22Rv1 (cell line): ENCODE measurements at regions not wholly inside any gene's neighbourhood (a gene's known extent, or its start where the extent isn't known, plus 50 kb on each side); places are given as distances from the start of the nearest gene placed in this dataset.

Experiments used
- H3K27ac ChIP-seq: fragments of 450-650 bp; 2 replicates; pipeline ENCODE4 v1.5.1; 2017
- ZFX ChIP-seq: fragments of 450-650 bp; IDR thresholded peaks from 2 replicates; pipeline ENCODE4 v1.6.1; 2017; ENCODE audit warnings: antibody characterized with exemption, borderline replicate concordance
- TF ChIP-seq, protein P1 (sequence below): fragments of 450-650 bp; IDR thresholded peaks from 2 replicates; pipeline ENCODE4 v1.5.1; 2017; ENCODE audit warnings: mild to moderate bottlenecking

GRCh38 chr13:73720216-73720840, 413.9 kb downstream of the KLF12 start:
- TF ChIP-seq ZFX, result no peak
- TF ChIP-seq, protein P1, sequence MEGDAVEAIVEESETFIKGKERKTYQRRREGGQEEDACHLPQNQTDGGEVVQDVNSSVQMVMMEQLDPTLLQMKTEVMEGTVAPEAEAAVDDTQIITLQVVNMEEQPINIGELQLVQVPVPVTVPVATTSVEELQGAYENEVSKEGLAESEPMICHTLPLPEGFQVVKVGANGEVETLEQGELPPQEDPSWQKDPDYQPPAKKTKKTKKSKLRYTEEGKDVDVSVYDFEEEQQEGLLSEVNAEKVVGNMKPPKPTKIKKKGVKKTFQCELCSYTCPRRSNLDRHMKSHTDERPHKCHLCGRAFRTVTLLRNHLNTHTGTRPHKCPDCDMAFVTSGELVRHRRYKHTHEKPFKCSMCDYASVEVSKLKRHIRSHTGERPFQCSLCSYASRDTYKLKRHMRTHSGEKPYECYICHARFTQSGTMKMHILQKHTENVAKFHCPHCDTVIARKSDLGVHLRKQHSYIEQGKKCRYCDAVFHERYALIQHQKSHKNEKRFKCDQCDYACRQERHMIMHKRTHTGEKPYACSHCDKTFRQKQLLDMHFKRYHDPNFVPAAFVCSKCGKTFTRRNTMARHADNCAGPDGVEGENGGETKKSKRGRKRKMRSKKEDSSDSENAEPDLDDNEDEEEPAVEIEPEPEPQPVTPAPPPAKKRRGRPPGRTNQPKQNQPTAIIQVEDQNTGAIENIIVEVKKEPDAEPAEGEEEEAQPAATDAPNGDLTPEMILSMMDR, result no peak
- no peak overlapping the region for H3K27ac ChIP-seq

GRCh38 chr13:73718246-73718645, 416.0 kb downstream of the KLF12 start:
- no peak overlapping the region for H3K27ac ChIP-seq
- TF ChIP-seq ZFX, result no peak
- TF ChIP-seq, protein P1, result no peak

DNA sequence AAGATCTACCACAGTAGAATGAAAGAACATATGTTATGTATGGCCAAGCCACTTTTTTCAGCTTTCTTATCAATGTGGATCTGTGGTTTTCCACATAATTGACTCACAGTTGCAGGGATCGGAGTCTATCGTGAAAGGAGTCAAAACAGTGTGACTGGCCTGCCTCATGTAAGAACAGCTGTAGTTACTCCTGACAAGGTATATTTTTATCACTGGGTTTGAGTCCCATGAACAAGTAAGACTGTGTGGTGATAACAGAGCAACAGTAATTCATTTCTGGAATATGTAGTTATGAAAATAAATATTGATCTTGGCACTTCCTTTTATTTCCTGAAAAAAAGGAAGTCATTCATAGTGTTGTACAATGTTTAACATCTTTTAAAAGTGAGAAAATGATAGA, 416.6 kb downstream of the KLF12 start:
- TF ChIP-seq ZFX, result no peak

DNA sequence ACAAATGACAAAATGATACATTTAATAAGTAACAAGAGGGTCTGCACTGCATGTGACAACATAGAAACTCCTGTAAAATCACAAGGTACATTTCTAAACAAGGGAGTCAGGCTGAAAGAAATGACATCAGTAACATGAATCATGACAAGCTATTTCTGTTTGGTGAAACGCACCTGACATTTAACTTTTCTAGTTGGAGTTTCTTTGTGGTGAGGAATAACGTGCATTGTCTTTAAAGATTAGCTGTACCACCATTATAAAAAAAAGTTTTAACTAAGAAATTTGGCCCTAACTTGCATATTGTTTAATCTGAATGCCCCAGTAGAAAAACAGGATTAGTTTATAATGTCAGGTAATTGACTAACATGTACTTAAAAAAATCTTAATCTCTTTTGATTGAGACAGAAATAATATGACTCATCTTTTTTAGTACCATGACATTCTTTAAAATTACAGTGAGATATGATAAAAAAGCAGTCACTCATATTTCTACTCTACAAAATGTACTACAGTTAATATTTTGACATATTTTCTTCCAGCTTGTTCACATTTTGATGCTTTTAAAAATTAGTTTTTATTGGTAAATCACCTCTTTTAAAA, 418.2 kb downstream of the KLF12 start:
- no peak overlapping the region for H3K27ac ChIP-seq
- TF ChIP-seq, protein P1, result no peak
- no peak for TF ChIP-seq ZFX

More for the DNA sequence above, 416.6 kb downstream of the KLF12 start:
- 0 out of 2 replicates have a peak overlapping the region, but pooled peaks have one; percentile 1 for H3K27ac ChIP-seq

DNA sequence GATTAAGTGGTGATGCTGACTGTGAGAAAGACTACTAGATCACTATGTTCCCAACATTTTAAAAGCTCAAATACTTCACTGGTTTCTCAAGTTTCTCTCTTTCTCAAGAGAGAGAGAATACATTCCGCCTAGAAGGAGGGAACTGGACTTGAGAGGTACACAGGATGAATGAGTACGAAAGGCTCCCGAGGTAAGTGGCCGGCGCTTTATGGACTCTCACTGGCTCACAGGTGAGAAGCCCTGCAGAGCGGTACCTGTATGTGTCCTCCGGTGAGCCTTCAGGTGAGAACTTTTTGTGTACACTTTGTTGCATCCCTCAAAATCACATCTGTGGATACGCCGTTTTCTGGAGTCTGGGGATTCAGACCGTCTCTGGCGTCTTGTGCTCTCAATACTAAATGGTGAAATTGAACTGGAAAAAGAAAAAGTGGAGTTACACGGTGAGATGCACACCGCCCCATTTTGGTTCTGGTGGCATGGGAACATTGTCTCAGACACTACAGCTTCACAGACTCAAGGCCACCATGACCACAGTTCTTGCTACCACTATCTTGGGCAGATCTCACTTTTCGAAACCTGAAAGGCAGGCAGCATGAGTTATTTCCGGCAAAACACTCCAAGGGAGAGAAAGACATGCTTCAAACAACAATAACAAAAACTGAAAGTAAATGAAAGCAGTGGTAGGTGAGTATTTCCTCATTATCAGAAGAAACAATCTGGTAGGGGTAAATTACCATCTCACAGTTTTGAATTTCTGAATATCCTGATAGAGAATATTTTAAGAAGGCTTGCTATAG, 418.9 kb downstream of the KLF12 start:
- TF ChIP-seq, protein P1, result no peak
- no peak overlapping the region for H3K27ac ChIP-seq

GRCh38 chr13:73714522-73714921, 419.7 kb downstream of the KLF12 start:
- H3K27ac ChIP-seq, result no peak overlapping the region

DNA sequence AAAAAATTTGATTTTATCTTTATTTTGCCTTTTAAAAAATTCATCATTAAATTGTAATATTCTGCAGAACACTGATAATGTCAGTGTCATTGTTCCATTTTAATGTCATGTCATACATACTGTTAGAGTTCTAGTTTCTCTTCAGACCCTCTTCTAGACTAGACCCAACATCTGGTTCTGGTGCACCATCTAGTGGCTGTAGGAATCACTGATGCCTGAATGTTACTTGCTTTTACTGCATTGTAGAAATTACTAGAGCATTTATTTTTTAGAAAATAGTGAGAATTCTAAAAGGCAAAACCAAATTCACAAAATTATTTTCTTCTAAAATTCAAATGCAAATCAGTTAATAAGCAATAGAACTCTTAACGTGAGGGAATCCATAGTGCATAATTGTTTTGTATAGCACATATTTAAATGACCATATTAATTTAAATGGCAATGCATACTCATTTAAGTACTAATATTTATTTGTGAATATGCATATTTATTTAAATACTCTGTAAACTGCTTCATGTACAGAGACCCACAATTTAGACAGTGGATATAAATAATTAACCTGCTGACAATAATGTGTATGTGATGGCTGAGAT, 425.7 kb downstream of the KLF12 start:
- H3K27ac ChIP-seq, result no peak overlapping the region
- TF ChIP-seq, protein P1, result peak; percentile 89
- TF ChIP-seq ZFX, result no peak

More at GRCh38 chr13:73714522-73714921, 419.7 kb downstream of the KLF12 start:
- TF ChIP-seq ZFX, result no peak
- TF ChIP-seq, protein P1, result no peak
